Activated T-helper 17 cell treated with anti-CD3 and anti-CD28 coated beads, Interleukin-2, amount 50 U/mL, for 72 hours (primary cell): ENCODE measurements at regions not wholly inside any gene's neighbourhood (a gene's known extent, or its start where the extent isn't known, plus 50 kb on each side); places are given as distances from the start of the nearest gene placed in this dataset.
"Not testable (repeated sequence)": the region's sequence is repeated elsewhere in the genome, so short reads cannot be mapped to it uniquely, and the experiment has no call there.

ENCODE experiments used
- ATAC-seq: fragments of 150-1000 bp; cut with Tn5 transposase; replicated peaks from 2 replicates; pipeline ENCODE4 v1.10.0; 2021; ENCODE audit warnings: mild to moderate bottlenecking, moderate library complexity
- H3K27ac Mint-ChIP-seq: one replicate; pipeline ENCODE4 v1.8.0; 2022; ENCODE audit warnings: mixed read lengths
- H3K27me3 Mint-ChIP-seq: one replicate; pipeline ENCODE4 v1.8.0; 2022; ENCODE audit warnings: mixed read lengths
- H3K36me3 Mint-ChIP-seq: one replicate; pipeline ENCODE4 v1.8.0; 2022; ENCODE audit warnings: low read depth, mild to moderate bottlenecking, mixed read lengths
- H3K4me1 Mint-ChIP-seq: one replicate; pipeline ENCODE4 v1.8.0; 2022; ENCODE audit warnings: mixed read lengths
- H3K4me3 Mint-ChIP-seq: one replicate; pipeline ENCODE4 v1.8.0; 2022; ENCODE audit warnings: mild to moderate bottlenecking, mixed read lengths
- H3K9me3 Mint-ChIP-seq: one replicate; pipeline ENCODE4 v1.8.0; 2022; ENCODE audit warnings: mixed read lengths

DNA sequence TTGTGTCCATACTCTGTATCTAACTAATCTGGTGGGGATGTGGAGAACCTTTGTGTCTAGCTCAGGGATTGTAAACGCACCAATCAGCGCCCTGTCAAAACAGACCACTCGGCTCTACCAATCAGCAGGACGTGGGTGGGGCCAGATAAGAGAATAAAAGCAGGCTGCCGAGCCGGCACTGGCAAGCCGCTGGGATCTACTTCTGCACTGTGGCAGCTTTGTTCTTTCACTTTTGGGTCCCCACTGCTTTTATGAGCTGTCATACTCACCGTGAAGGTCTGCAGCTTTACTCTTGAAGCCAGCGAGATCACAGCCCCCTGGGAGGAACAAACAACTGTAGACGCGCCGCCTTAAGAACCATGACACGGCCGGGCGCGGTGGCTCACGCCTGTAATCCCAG, 62.7 kb upstream of the EEF1E1 start:
- H3K9me3 Mint-ChIP-seq, H3K27me3 Mint-ChIP-seq, H3K27ac Mint-ChIP-seq, H3K36me3 Mint-ChIP-seq, ATAC-seq, H3K4me3 Mint-ChIP-seq, H3K4me1 Mint-ChIP-seq: not testable (repeated sequence)

DNA sequence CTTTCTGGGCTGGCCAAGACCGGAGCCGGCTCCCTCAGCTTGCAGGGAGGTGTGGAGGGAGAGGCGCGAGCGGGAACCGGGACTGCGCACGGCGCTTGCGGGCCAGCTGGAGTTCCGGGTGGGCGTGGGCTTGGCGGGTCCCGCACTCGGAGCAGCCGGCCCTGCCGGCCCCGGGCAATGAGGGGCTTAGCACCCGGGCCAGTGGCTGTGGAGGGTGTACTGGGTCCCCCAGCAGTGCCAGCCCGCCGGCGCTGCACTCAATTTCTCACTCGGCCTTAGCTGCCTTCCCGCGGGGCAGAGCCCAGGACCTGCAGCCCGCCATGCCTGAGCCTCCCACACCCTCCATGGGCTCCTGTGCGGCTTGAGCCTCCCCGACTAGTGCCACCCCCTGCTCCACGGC, 61.9 kb upstream of the EEF1E1 start:
- H3K9me3 Mint-ChIP-seq, H3K4me1 Mint-ChIP-seq, H3K36me3 Mint-ChIP-seq, H3K4me3 Mint-ChIP-seq, ATAC-seq, H3K27me3 Mint-ChIP-seq, H3K27ac Mint-ChIP-seq: not testable (repeated sequence)

DNA sequence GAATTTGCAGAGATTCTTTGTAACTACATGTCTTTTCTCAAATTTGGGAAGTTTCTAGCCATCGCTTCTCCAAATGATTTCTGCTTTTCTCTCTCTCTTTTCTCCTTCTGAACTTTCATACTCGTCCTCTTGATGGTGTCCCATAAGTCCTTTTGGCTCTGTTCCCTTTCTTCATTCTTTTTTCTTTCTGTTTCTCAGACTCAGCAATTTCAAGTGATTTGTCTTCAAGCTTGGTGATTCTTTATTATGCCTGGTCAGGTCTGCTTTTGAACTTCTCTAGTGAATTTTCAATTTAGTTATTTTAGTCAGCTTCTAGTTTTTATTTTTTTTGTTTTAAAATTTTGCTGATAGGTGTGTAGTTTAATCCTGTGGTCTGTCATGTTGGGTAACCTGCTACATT, 57.6 kb upstream of the EEF1E1 start:
- no peak overlapping the region for H3K27ac Mint-ChIP-seq
- H3K27me3 Mint-ChIP-seq, result peaks cover 10% of the 10 kb centered on the region
- no peaks in the 10 kb centered on the region for H3K36me3 Mint-ChIP-seq
- H3K4me3 Mint-ChIP-seq, result no peak overlapping the region
- ATAC-seq, result no peak
- H3K9me3 Mint-ChIP-seq, result no peaks in the 10 kb centered on the region
- no peaks in the 10 kb centered on the region for H3K4me1 Mint-ChIP-seq

DNA sequence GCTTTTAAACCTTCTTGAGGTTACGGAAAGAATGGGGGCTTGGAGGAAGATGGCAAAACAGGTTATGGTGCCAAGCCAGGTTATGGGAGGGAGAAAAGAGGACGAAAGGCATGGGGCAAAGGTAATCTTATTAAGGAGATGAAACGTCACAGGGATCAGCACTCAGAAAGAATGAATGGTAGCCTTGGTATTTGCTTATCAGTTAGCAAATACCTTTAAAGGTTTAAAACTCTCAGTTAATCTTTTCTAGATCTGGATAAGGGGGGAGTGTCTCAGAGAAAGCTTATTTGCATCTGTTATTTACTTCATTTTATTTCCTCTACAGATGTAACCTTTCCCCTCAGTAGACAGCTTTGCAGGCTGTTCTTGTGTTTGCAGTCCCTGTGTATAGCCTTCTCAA, 55.5 kb upstream of the EEF1E1 start:
- H3K27me3 Mint-ChIP-seq, result peaks cover 17% of the 10 kb centered on the region
- no peaks in the 10 kb centered on the region for H3K9me3 Mint-ChIP-seq
- H3K4me1 Mint-ChIP-seq, result no peaks in the 10 kb centered on the region
- H3K36me3 Mint-ChIP-seq, result no peaks in the 10 kb centered on the region
- H3K4me3 Mint-ChIP-seq, result no peak overlapping the region
- no peak overlapping the region for H3K27ac Mint-ChIP-seq
- ATAC-seq, result no peak

DNA sequence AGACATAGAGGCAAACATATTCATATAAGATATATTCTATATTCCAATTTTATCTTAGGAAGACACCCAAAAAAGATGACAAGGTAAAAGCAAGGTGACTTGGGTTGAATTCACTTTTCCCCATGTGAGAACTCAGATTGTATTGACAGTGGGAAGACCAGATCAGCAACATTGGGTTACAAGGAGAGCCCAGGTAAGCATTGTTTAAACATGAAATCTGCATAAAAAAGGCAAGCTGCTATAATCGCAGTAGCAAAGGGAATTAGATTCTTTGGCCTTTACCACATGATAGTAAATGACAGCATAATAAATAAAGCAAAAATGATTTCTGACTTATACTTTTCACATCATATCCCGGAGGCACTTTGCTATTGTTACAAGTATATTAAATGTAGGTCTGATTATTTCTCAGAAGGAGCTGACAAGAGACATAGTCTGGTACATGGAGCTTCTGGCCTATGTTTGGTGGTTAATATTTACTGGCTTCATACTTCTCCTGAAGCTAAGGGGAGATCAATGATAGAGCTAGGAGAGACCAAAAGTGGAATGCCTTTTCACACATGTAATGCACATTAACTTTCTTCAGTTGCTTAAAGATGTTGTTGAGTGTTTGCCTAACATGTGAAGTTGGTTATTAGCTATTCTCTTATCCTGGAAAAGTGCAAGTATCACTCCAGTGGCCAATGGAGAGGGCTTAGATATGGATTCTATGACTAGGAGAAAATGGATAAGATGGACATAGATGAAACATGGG, 53.1 kb upstream of the EEF1E1 start:
- no peak overlapping the region for H3K4me3 Mint-ChIP-seq
- no peak overlapping the region for H3K27ac Mint-ChIP-seq
- no peaks in the 10 kb centered on the region for H3K9me3 Mint-ChIP-seq
- peaks cover 17% of the 10 kb centered on the region for H3K27me3 Mint-ChIP-seq
- no peak for ATAC-seq
- H3K4me1 Mint-ChIP-seq, result no peaks in the 10 kb centered on the region
- H3K36me3 Mint-ChIP-seq, result no peaks in the 10 kb centered on the region
